HG03025 (cell line): ENCODE measurements at regions not wholly inside any gene's neighbourhood (a gene's known extent, or its start where the extent isn't known, plus 50 kb on each side); places are given as distances from the start of the nearest gene placed in this dataset.

ENCODE experiments used
- ATAC-seq: cut with Tn5 transposase; IDR thresholded peaks from one replicate; pipeline ENCODE4 v1.9.1; 2021; ENCODE audit warnings: mild to moderate bottlenecking, moderate library complexity; ENCODE audit not compliant: unreplicated experiment, low FRiP score

GRCh38 chr5:123817267-123817666 is 305.3 kb downstream of the CSNK1G3 start:
- no peak for ATAC-seq

GRCh38 chr5:123814801-123815470 is 303.0 kb downstream of the CSNK1G3 start:
- no peak for ATAC-seq

- no peak for ATAC-seq
Observed at GRCh38 chr5:123813937-123814624, 302.1 kb downstream of the CSNK1G3 start.

GRCh38 chr5:123813264-123813663 is 301.3 kb downstream of the CSNK1G3 start:
- ATAC-seq = no peak

GRCh38 chr5:123811831-123812230 is 299.9 kb downstream of the CSNK1G3 start:
- ATAC-seq = no peak

- no peak for ATAC-seq
Observed at GRCh38 chr5:123810746-123811340, 298.9 kb downstream of the CSNK1G3 start.

- no peak for ATAC-seq
Observed at GRCh38 chr5:123810253-123810652, 298.3 kb downstream of the CSNK1G3 start.

GRCh38 chr5:123809594-123810221 is 297.7 kb downstream of the CSNK1G3 start:
- ATAC-seq = no peak

GRCh38 chr5:123808461-123809380 is 296.7 kb downstream of the CSNK1G3 start:
- no peak for ATAC-seq

- ATAC-seq = no peak
Observed at GRCh38 chr5:123807177-123807945, 295.4 kb downstream of the CSNK1G3 start.

GRCh38 chr5:123806644-123807043 is 294.7 kb downstream of the CSNK1G3 start:
- ATAC-seq = no peak

GRCh38 chr5:123805300-123805699 is 293.3 kb downstream of the CSNK1G3 start:
- ATAC-seq = no peak

GRCh38 chr5:123803359-123803758 is 291.4 kb downstream of the CSNK1G3 start:
- ATAC-seq = no peak

GRCh38 chr5:123802298-123802951 is 290.4 kb downstream of the CSNK1G3 start:
- ATAC-seq = no peak

- ATAC-seq = no peak
Observed at GRCh38 chr5:123800640-123801039, 288.7 kb downstream of the CSNK1G3 start.

- ATAC-seq = no peak
Observed at GRCh38 chr5:123795688-123796087, 283.7 kb downstream of the CSNK1G3 start.

GRCh38 chr5:123790226-123790625 is 278.2 kb downstream of the CSNK1G3 start:
- no peak for ATAC-seq

- ATAC-seq = no peak
Observed at GRCh38 chr5:123787635-123788034, 275.7 kb downstream of the CSNK1G3 start.

GRCh38 chr5:123787136-123787535 is 275.2 kb downstream of the CSNK1G3 start:
- no peak for ATAC-seq
